ENCODE measurements at regions not wholly inside any gene's neighbourhood (a gene's known extent, or its start where the extent isn't known, plus 50 kb on each side); places are given as distances from the start of the nearest gene placed in this dataset.

- no peak for TF ChIP-seq YY1 (IDR thresholded peaks at IDR 0.05; ENCODE audit: low read depth)
- TF ChIP-seq TEAD4 (IDR thresholded peaks at IDR 0.05), result no peak
- no peak for TF ChIP-seq TCF12 (IDR thresholded peaks at IDR 0.05; ENCODE audit: low read depth)
- TF ChIP-seq NFIC (IDR thresholded peaks at IDR 0.05), result no peak
- no peak for TF ChIP-seq TAF1 (IDR thresholded peaks at IDR 0.05; ENCODE audit: low read depth)
- TF ChIP-seq EGR1 (IDR thresholded peaks at IDR 0.05), result no peak
- TF ChIP-seq MAX (IDR thresholded peaks at IDR 0.05), result no peak
- no peak for TF ChIP-seq EP300 (IDR thresholded peaks at IDR 0.05; ENCODE audit: borderline replicate concordance)
- no peak for TF ChIP-seq RAD21 (IDR thresholded peaks at IDR 0.05; ENCODE audit: low read depth)
- no peak for TF ChIP-seq CREB1 (IDR thresholded peaks at IDR 0.05; ENCODE audit: low read depth)
- TF ChIP-seq CEBPB (IDR thresholded peaks at IDR 0.05), result no peak
- no peak for TF ChIP-seq REST (IDR thresholded peaks at IDR 0.05; ENCODE audit: low read depth)
- no peak for TF ChIP-seq FOXM1 (IDR thresholded peaks at IDR 0.05; ENCODE audit: borderline replicate concordance, low read depth)
- TF ChIP-seq ZBTB7A (IDR thresholded peaks at IDR 0.05; ENCODE audit: low read depth), result no peak
- no peak for TF ChIP-seq USF1 (IDR thresholded peaks at IDR 0.05)
These were observed 1823.5 kb upstream of the LRRTM1 start for GRCh38 chr2:82128051-82128450.

- TF ChIP-seq YY1 (IDR thresholded peaks at IDR 0.05; ENCODE audit: low read depth) (no peak), RAD21 (IDR thresholded peaks at IDR 0.05; ENCODE audit: low read depth) (no peak), TAF1 (IDR thresholded peaks at IDR 0.05; ENCODE audit: low read depth) (no peak), CREB1 (IDR thresholded peaks at IDR 0.05; ENCODE audit: low read depth) (no peak), MAX (IDR thresholded peaks at IDR 0.05) (no peak), FOXM1 (IDR thresholded peaks at IDR 0.05; ENCODE audit: borderline replicate concordance, low read depth) (no peak), ZBTB7A (IDR thresholded peaks at IDR 0.05; ENCODE audit: low read depth) (no peak), USF1 (IDR thresholded peaks at IDR 0.05) (no peak)
These were observed 1820.1 kb upstream of the LRRTM1 start for GRCh38 chr2:82124629-82125028.

- TF ChIP-seq ZBTB7A (IDR thresholded peaks at IDR 0.05; ENCODE audit: low read depth) (no peak), EP300 (IDR thresholded peaks at IDR 0.05; ENCODE audit: borderline replicate concordance) (no peak), RAD21 (IDR thresholded peaks at IDR 0.05; ENCODE audit: low read depth) (no peak), EGR1 (IDR thresholded peaks at IDR 0.05) (no peak), MAX (IDR thresholded peaks at IDR 0.05) (no peak), YY1 (IDR thresholded peaks at IDR 0.05; ENCODE audit: low read depth) (no peak), FOXM1 (IDR thresholded peaks at IDR 0.05; ENCODE audit: borderline replicate concordance, low read depth) (no peak), REST (IDR thresholded peaks at IDR 0.05; ENCODE audit: low read depth) (no peak), CEBPB (IDR thresholded peaks at IDR 0.05) (no peak), TCF12 (IDR thresholded peaks at IDR 0.05; ENCODE audit: low read depth) (no peak), TAF1 (IDR thresholded peaks at IDR 0.05; ENCODE audit: low read depth) (no peak), NFIC (IDR thresholded peaks at IDR 0.05) (no peak), CREB1 (IDR thresholded peaks at IDR 0.05; ENCODE audit: low read depth) (no peak), USF1 (IDR thresholded peaks at IDR 0.05) (no peak), TEAD4 (IDR thresholded peaks at IDR 0.05) (no peak)
These were observed 1816.1 kb upstream of the LRRTM1 start for GRCh38 chr2:82120654-82121053.

- no peak for TF ChIP-seq TAF1 (IDR thresholded peaks at IDR 0.05; ENCODE audit: low read depth)
- no peak for TF ChIP-seq EGR1 (IDR thresholded peaks at IDR 0.05)
- no peak for TF ChIP-seq CREB1 (IDR thresholded peaks at IDR 0.05; ENCODE audit: low read depth)
- no peak for TF ChIP-seq TEAD4 (IDR thresholded peaks at IDR 0.05)
- TF ChIP-seq YY1 (IDR thresholded peaks at IDR 0.05; ENCODE audit: low read depth), result no peak
- no peak for TF ChIP-seq EP300 (IDR thresholded peaks at IDR 0.05; ENCODE audit: borderline replicate concordance)
- TF ChIP-seq MAX (IDR thresholded peaks at IDR 0.05), result no peak
These were observed 1815.6 kb upstream of the LRRTM1 start for GRCh38 chr2:82120115-82120514.

GRCh38 chr2:82109418-82109817 lies 1804.9 kb upstream of the LRRTM1 start:
- no peak for TF ChIP-seq NFIC (IDR thresholded peaks at IDR 0.05)
- no peak for TF ChIP-seq YY1 (IDR thresholded peaks at IDR 0.05; ENCODE audit: low read depth)
- TF ChIP-seq EP300 (IDR thresholded peaks at IDR 0.05; ENCODE audit: borderline replicate concordance), result no peak
- TF ChIP-seq USF1 (IDR thresholded peaks at IDR 0.05), result no peak
- TF ChIP-seq FOXM1 (IDR thresholded peaks at IDR 0.05; ENCODE audit: borderline replicate concordance, low read depth), result no peak
- no peak for TF ChIP-seq EGR1 (IDR thresholded peaks at IDR 0.05)
- TF ChIP-seq TCF12 (IDR thresholded peaks at IDR 0.05; ENCODE audit: low read depth), result no peak
- no peak for TF ChIP-seq MAX (IDR thresholded peaks at IDR 0.05)
- TF ChIP-seq REST (IDR thresholded peaks at IDR 0.05; ENCODE audit: low read depth), result no peak
- no peak for TF ChIP-seq TEAD4 (IDR thresholded peaks at IDR 0.05)
